Frontal cortex (tissue), 3 donors: ENCODE measurements at regions not wholly inside any gene's neighbourhood (a gene's known extent, or its start where the extent isn't known, plus 50 kb on each side); places are given as distances from the start of the nearest gene placed in this dataset.

Experiments used
- DNase-seq, 2 donors: peaks; one replicate each; pipeline ENCODE4 v3.0.0; 2012; ENCODE audit warnings: low spot score in 2 of 2
- FAIRE-seq: peaks from 2 replicates; lab custom pipeline; 2012; peaks lifted over from hg19 to GRCh38; lab: Jason Lieb, UNC
- donor health status: control.
- donor health status: control.
- donor health status: control.

DNA sequence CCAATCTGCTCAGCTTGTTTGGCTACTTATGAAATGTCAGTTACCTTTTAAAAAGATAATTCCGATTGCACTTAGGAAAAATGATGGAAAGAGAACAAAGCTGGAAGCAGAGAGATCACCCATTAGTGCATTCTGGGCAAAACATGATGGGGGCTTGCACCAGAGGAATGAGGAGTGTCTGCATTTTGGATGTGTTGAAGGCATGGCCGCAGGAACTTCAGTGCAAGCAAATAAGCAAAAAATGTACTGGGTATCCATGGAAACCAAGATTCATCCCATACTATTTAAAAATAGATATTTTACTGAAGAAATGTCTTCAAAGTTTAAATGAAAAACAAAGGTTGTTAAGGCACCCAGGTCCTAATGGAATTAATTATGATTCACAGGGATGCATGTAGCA is 655.0 kb downstream of the POM121L12 start:
- DNase-seq: no peak
- FAIRE-seq: no peak

DNA sequence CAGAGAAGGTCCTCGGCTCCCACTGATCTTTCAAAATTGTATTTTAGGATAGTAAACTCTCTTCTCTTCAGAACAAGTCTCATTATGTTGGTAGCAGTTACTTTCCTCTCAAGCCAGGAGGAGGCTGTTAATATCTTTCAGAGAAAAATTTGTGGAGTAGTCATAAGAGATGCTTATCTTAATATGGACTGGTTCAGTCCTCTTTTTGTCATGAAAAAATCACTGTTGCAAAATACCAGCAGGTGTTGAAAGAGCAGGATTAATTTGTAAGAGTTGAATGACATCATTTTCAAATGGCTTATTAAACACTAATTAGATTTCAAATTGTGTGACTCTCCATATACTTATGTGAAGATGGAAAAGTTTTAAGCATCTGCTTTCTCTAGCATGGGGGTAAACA is 662.5 kb downstream of the POM121L12 start:
- DNase-seq (no peak), FAIRE-seq (no peak)

DNA sequence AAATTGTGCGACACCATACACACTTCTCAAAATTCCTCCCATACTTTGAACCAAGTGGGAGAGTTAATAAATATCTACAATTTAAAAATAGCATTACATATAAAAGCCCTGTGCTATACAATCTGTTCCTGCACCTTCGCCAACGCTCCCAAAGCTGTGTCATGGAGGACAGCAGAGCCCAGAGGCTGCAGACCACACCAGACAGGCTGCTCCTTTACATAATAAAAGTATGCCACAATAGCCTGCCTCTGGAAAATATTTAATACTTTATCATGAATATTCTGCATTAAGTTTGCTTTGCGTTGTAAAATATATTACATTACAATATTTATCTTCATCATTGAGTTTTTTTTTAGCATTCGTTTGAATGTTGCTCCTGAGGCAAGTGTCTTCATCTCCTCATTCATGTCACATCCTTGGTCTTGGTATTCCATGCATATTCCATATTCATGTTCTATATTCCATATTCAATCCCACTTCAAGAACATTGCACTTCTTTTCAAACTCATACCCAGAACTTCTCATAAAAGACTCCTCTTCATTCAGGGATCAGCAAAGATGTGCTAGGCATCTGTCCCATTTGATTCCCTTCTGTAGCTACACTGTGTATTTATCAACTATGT is 663.9 kb downstream of the POM121L12 start:
- no peak for DNase-seq
- FAIRE-seq: no peak

DNA sequence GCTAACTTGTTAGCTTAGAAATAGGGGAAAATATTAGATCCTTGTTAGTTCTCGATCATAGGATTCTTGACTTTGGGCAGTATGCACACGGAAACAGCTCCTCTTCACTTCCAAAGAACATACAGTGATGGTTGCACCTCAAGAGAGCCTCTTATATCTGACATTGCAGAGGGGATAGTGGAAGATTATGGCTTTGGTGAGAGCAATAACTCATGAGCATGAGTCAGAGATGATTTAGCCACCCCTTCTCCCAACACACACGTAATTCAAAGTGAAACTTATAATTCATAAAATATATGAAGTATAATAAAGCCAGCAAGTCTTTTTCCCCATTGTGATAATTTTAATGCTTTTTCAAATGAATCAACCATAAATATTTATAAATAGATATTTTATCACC is 683.7 kb downstream of the POM121L12 start:
- no peak for DNase-seq
- FAIRE-seq: no peak

DNA sequence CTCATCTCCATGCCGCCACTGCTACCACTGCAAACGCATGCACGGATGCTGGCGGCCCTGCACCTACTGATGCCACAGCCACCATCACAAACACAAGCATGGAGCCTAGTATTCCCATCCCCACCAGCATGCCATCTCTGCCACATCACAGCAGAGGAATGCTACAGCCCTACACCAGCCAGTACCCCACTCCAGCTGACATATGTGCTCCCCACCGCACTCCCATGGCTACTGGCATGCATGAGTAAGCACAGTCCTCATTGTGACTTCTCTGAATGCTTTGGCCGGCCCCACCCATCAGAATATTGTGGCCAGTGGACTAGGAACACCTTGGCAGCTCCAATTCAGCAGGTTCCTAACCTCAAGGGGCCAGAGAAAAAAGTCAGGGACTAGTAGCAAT is 705.5 kb downstream of the POM121L12 start:
- DNase-seq (no peak), FAIRE-seq (no peak)

DNA sequence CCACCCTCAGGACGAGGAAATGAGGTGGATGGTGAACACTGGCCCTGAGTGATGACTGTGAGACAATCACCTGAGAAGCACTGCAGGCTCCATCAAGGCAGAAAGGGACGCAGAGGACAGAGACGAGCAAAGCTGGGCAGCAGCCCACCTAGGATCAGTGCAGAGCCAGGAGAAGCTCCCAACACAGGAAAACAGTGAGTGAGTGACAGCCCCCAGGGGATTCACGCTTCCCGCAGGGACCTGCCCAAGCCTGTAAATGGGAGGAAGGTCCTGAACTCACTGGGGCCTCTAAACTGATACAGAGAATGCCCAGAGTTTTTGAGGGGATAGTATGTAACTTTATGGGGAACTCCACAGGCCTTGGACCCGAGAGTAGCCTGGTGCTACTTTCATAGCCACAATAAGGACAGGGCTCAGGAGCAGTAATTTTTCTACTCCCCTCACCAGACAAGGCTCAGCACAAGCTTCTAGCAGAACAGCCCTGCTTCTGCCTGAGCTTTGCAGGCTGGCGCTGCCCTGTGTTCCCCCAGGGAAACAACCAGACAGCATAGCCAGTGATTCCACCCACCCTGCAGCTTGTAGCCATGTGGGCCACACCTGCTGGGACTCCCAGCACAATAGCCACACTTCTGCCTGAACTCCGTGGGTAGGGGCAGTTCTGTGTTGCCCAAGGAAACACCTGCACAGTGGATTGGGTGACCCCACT is 708.4 kb downstream of the POM121L12 start:
- FAIRE-seq (no peak), DNase-seq (no peak)

DNA sequence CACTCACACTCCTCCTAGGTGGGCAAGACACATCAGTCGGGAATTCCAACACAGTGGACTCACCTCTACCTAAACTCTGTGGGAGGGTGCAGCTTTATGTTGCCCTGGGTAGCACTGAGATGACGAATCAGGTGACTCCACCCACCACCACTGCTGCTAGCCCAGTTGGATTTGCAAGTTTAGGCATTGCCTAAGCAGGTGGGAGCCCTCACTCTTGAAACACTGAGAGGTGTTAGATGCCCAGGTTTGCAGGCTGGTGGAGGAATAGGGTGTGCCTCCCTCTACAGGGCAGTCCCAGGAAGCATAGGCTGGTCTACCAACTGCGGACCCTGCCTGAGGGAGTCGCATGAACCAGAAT is 708.9 kb downstream of the POM121L12 start:
- FAIRE-seq: no peak
- DNase-seq: no peak

DNA sequence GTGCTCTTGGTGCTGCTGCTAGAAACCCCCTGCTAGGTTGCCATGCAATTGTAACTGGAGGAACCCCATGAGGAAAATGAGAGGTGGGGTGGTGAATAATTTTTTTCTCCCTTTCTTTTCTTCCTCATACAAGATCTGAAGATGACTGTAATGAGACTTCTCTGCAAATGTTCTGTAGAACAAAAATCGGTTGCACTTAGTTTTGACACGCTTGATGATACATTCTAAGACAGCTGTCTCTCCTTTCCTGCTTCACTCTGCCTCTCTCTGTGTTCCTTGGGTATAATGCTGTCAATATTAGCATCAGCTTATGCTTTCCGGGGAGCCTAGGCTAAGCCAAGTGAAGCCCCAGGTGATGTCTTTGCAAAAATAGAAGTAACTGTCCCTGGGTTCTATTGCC is 721.5 kb downstream of the POM121L12 start:
- no peak for DNase-seq
- no peak for FAIRE-seq

DNA sequence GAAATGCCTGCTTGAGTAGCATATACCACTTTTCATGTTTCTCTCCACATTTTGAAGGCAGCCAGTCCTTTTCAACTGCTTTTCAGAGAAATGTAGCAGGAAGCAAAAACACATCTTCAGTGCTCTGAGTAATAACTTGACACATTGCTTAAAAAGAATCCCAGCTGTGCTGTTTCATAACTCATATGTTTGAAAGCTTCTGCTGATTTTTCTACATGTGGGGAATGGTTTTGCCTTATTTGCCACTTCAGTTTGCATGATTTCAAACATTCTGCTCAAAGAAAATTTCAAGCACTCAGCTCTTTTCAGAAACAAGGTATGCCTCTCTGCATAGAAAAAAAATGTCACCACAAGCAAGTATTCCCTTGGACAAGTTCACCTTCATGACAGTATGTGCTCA is 732.8 kb downstream of the POM121L12 start:
- DNase-seq (no peak), FAIRE-seq (no peak)

DNA sequence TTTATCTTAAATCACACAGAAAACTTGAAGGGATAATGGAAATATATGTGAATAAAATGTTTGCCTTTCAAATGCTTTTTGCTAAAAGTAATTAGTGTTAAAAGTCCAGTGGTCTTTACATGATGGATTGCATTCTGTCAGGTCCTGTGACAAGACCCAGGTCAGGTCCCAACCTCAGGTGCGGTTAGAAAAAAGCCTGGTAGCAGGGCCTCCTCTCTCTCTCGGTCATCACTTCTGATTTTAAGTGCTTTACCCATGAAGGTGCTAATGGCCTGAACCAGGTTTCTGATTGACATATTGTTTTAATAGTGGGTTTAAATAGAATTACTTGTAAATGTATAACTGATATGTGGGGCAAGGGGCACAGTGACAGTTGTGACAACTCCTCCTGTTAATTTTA is 736.3 kb downstream of the POM121L12 start:
- no peak for DNase-seq

DNA sequence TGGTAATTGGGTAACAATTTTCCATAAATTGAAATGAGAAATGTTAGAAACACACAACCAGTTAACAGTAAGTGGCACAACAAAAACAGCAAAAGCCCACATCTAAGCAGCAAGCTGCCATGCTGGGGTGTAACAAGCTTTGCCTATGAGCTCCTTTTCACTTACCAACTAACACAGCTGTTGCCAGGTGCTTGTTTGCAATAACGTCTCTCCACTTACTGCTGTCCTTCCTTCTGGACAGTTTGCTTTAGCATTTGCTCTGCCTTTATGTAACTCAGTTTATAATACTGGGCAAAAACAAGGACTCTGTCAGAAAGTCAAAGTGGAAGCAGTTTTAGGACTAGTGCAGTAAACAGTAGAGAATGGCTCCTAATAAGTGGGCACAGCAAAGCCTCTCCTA is 740.9 kb downstream of the POM121L12 start:
- FAIRE-seq: no peak
- no peak for DNase-seq

More for the DNA sequence above, 736.3 kb downstream of the POM121L12 start:
- FAIRE-seq: no peak

DNA sequence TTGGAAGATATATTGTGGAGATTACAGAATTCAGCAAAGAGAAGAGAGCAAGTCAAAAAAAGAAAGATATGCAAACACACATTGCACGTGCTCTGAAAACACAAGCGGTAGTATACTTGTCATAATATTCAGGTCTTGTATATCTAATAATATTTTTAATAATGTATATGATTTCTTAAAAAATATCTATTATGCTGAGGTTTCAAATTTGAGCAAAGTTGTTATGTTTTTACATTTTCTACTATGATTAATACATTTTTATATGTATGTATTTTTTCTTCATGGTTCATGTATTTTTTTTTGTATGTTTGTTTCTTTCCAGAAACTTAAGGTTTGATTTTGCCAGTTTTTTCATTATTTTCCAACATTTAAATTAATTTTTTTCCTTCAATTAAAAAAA is 752.4 kb upstream of the VSTM2A start:
- DNase-seq: no peak
- peak; percentile 80 for FAIRE-seq

DNA sequence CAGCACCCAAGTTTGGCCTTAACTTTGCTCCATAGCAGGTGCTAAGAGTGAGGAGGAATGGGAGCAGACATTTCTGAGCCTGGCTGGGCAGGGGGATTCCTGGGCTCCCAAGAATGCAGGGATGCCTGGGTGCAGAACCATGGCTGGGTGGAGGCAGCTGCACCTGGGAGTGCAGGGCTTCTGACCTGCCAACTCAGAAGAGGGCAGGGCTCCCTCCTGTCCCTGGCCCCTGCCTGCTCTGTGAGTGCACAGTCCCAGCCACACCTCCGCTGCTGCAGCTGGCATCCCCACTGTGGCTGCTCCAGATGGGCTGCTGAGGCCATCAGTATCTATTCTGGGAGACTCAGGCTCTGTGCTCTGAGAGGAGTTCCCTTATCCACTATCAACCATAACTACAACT is 747.4 kb upstream of the VSTM2A start:
- FAIRE-seq (no peak), DNase-seq (no peak)

DNA sequence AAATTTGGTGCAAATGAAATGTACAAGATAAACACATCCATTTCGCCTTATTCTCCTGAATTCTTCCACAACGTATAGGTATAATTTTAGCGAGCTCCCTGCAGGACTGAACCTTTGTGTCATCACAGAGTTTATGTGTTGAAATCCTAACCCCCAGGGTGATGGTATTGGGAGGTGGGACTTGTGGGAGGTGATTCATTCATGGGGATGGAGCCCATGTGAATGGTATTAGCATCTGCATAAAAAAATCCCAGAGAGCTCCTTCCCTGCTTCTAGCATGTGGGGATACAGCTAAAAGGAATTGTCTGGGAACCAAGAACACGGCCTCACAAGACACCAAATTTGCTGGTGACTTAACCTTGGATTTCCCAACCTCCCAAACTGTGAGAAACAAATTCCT is 741.4 kb upstream of the VSTM2A start:
- DNase-seq: no peak
- FAIRE-seq: no peak

DNA sequence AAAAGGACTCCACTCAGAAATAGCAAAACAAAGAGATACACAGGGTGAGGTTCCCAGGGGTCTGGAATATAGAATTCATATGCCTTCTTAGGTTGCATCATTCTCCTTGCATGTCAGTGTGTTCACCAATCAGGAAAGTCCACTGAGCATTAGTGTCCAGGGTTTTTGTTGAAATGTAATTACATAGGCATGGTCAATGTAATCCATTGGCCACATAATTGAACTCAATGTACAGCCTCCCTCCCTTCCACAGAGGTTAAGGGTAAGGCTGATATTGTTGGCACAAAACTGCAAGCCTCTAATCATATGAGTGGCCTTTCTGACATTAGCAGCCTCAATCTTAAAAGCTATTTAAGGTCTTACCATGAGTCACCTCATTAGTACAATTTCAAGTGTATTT is 736.1 kb upstream of the VSTM2A start:
- FAIRE-seq: no peak

DNA sequence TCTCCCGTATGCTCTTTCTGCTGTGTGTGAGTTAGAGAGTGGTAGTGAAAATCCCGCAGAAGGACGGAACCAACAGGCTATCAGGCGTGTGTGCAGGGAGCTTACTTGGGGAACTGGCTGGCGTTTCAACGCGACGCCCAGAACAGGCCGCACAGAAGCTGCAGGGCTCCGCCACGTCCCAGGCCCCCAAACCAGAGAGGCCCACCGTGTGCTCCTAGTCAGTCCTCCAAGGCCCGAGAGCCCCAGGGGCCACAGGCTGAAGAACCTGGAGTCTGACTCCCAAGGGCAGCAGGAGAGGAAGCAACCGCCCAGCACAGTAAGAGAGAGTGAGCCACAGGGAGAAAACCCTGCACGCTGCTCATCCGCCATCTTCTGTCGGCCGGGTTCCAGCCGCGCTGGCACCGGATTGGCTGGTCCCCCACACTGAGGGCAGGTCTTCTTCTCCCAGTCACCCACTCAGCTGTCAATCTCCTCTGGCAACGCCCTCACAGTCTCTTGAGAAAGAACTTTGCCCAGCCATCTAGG is 730.6 kb upstream of the VSTM2A start:
- no peak for DNase-seq
- no peak for FAIRE-seq

More for the DNA sequence above, 736.1 kb upstream of the VSTM2A start:
- DNase-seq: no peak

DNA sequence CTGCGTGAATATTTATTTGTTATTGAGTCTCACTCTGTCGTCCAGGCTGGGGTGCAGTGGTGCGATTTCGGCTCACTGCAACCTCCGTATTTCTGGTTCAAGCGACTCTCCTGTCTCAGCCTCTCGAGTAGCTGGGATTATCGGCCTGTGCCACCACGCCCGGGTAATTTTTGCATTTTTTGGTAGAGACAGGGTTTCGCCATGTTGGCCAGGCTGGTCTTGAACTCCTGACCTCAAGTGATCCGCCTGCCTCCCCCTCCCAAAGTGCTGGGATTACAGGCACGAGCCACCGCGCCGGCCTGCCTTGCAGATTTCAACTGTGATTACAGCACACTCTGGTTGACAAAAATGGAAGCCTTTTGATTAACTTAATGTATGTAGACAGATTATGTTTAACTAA is 730.0 kb upstream of the VSTM2A start:
- DNase-seq (no peak), FAIRE-seq (no peak)

DNA sequence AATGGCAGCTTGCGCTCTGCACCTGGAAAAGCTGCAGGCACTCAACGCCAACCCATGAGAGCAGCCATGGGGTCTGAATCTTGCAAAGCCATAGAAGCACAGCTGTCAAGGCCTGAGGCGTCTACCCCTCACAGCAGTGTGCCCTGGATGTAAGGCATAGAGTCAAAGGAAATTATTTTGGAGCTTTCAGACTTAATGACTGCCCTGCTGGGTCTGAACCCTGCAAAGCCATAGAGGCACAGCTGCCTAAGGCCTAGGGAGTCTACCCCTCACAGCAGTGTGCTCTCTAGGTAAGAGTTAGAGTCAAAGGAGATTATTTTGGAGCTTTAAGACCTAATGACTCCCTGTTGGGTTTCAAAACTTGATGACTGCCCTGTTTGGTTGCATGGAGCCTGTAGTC is 706.9 kb upstream of the VSTM2A start:
- FAIRE-seq: no peak
- no peak for DNase-seq

DNA sequence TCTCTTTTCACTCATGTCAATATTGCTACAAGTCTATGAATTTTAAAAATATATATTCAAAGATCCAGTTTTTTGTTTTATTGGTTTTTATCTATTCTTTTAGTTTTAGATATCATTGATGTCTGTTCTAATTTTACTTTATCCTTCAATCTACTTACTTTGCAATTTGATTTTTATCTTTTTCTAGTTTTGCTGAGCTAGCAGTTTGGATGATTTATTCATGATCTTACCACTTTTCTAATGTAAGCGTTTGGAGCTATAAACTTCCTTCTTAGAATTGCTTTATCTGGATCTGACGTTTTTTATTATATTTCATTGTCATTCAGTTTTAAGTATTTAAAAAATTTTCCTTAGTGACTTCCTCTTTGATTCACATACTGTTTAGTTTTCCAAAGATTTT is 664.5 kb upstream of the VSTM2A start:
- DNase-seq (no peak), FAIRE-seq (peak; percentile 58)

DNA sequence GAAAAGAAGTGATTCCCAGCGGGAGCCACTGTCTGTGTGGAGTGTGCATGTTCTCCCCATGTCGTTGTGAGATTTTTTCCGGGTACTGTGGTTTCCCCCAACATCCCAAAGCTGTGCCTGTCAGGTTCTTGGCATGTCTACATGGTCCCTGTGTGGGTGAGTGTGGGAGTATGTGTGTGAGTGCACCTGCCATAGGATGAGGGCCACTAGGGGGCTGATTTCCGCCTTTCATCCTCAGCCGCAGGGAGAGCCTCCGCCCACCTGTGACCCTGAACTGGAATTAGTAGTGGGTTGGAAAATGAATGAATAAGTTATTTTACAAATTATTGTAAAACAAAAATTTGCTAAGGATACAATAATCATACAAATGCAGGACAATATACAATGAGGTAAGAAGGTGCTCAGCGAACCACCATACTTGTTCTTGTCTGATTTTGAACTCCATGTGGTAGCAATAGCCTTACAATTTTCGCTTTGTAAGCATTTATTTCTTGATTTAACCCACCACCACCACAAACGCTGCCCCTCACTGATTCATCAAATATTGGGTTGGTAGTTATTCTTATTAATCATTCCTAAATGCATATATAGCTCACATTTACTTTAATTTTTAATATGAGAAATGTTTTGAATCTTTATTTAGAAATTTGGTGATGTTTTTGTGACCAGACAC is 641.2 kb upstream of the VSTM2A start:
- FAIRE-seq (no peak), DNase-seq (no peak)

DNA sequence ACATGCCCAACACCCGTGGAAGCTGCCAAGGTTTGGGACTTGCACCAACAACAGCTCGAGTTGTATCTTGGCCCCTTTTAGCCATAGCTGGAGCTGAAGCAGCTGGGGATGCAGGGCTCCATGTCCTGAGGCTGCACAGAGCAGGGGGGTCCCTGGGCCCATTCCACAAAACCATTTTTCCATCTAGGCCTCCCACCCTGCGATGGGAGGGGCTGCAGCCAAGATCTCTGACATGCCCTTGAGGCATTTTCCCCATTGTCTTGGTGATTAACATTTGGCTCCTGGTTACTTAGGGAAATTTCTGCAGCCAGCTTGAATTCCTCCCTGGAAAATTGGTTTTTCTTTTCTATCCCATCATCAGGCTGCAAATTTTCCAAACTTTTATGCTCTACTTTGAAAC is 637.8 kb upstream of the VSTM2A start:
- no peak for FAIRE-seq
- DNase-seq: no peak
